ENCODE measurements at regions not wholly inside any gene's neighbourhood (a gene's known extent, or its start where the extent isn't known, plus 50 kb on each side); places are given as distances from the start of the nearest gene placed in this dataset.

DNA sequence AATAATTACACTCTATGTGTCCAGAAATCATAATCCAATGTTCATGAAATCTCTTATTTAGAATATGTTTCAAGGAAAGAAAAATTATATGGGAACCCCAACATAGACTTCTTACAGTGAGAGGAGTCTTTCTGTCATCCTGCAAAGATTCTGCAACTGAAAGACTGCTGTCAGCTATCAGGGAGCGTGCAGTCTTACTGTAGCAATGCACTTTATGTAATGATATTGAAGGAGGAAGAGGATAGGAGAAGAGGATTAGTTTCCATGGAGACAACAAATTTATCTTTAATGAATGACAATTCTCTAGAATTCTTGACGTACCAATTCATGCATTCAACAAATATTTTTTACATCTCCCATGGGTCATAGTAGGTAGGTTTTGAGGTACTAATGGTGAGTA, 61.3 kb upstream of the MYT1L start:
- TF ChIP-seq, protein P1, sequence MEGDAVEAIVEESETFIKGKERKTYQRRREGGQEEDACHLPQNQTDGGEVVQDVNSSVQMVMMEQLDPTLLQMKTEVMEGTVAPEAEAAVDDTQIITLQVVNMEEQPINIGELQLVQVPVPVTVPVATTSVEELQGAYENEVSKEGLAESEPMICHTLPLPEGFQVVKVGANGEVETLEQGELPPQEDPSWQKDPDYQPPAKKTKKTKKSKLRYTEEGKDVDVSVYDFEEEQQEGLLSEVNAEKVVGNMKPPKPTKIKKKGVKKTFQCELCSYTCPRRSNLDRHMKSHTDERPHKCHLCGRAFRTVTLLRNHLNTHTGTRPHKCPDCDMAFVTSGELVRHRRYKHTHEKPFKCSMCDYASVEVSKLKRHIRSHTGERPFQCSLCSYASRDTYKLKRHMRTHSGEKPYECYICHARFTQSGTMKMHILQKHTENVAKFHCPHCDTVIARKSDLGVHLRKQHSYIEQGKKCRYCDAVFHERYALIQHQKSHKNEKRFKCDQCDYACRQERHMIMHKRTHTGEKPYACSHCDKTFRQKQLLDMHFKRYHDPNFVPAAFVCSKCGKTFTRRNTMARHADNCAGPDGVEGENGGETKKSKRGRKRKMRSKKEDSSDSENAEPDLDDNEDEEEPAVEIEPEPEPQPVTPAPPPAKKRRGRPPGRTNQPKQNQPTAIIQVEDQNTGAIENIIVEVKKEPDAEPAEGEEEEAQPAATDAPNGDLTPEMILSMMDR (IDR thresholded peaks at IDR 0.05 in 2 of 3, conservative IDR thresholded peaks at IDR 0.05 in 1 of 3; ENCODE audit: control insufficient read depth in 2 of 3, extremely low read depth in 1 of 3, insufficient read depth in 1 of 3, low read depth in 3 of 3, low read length in 3 of 3): no peak
- TF ChIP-seq RAD21 (IDR thresholded peaks at IDR 0.05; ENCODE audit: insufficient read depth, low read depth, low read length): no peak
- TF ChIP-seq BCL11A (IDR thresholded peaks at IDR 0.05; ENCODE audit: low read depth, low read length): no peak
- TF ChIP-seq, protein P2, sequence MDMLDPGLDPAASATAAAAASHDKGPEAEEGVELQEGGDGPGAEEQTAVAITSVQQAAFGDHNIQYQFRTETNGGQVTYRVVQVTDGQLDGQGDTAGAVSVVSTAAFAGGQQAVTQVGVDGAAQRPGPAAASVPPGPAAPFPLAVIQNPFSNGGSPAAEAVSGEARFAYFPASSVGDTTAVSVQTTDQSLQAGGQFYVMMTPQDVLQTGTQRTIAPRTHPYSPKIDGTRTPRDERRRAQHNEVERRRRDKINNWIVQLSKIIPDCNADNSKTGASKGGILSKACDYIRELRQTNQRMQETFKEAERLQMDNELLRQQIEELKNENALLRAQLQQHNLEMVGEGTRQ (IDR thresholded peaks at IDR 0.05; ENCODE audit: borderline replicate concordance, low read depth, low read length): no peak
- TF ChIP-seq SUPT20H (IDR thresholded peaks at IDR 0.05; ENCODE audit: borderline replicate concordance, control insufficient read depth, low read depth, low read length): no peak
- TF ChIP-seq, protein P3, sequence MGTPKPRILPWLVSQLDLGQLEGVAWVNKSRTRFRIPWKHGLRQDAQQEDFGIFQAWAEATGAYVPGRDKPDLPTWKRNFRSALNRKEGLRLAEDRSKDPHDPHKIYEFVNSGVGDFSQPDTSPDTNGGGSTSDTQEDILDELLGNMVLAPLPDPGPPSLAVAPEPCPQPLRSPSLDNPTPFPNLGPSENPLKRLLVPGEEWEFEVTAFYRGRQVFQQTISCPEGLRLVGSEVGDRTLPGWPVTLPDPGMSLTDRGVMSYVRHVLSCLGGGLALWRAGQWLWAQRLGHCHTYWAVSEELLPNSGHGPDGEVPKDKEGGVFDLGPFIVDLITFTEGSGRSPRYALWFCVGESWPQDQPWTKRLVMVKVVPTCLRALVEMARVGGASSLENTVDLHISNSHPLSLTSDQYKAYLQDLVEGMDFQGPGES (IDR thresholded peaks at IDR 0.05): no peak
- no peak for TF ChIP-seq EGR1 (IDR thresholded peaks at IDR 0.05; ENCODE audit: borderline replicate concordance in 1 of 2, low read depth in 2 of 2, low read length in 2 of 2)
- TF ChIP-seq EP300 (IDR thresholded peaks at IDR 0.05; ENCODE audit: borderline replicate concordance in 1 of 2, control insufficient read depth in 1 of 2, low read depth in 2 of 2, low read length in 2 of 2): no peak
- TF ChIP-seq ZZZ3 (IDR thresholded peaks at IDR 0.05; ENCODE audit: control insufficient read depth, insufficient read length, low read depth): no peak
- TF ChIP-seq POLR2AphosphoS2 (IDR thresholded peaks at IDR 0.05; ENCODE audit: low read depth, low read length): no peak
- TF ChIP-seq KDM1A (IDR thresholded peaks at IDR 0.05; ENCODE audit: borderline replicate concordance): no peak

All from GM12878 (cell line).